ENCODE measurements at regions not wholly inside any gene's neighbourhood (a gene's known extent, or its start where the extent isn't known, plus 50 kb on each side); places are given as distances from the start of the nearest gene placed in this dataset.
"Not testable (repeated sequence)": the region's sequence is repeated elsewhere in the genome, so short reads cannot be mapped to it uniquely, and the experiment has no call there.

GRCh38 chr2:239803102-239803765 is 221.9 kb downstream of the NDUFA10 start:
- no peak for TF ChIP-seq CTCF (IDR thresholded peaks at IDR 0.05)
- DNase-seq (ENCODE audit: low spot score), result no peak

GRCh38 chr2:239802185-239802649 is 222.9 kb downstream of the NDUFA10 start:
- TF ChIP-seq CTCF (IDR thresholded peaks at IDR 0.05), result no peak
- no peak for DNase-seq (ENCODE audit: low spot score)
- no peak for ATAC-seq (ENCODE audit: low FRiP score)

More at GRCh38 chr2:239803102-239803765, 221.9 kb downstream of the NDUFA10 start:
- no peak for ATAC-seq (ENCODE audit: low FRiP score)

GRCh38 chr2:239801404-239802184 is 223.5 kb downstream of the NDUFA10 start:
- no peak for TF ChIP-seq CTCF (IDR thresholded peaks at IDR 0.05)
- DNase-seq (ENCODE audit: low spot score), result no peak
- no peak for ATAC-seq (ENCODE audit: low FRiP score)

- ATAC-seq (ENCODE audit: low FRiP score) (no peak), DNase-seq (ENCODE audit: low spot score) (no peak)
- no peak for TF ChIP-seq CTCF (IDR thresholded peaks at IDR 0.05)
Observed at GRCh38 chr2:239800785-239801386, 224.3 kb downstream of the NDUFA10 start.

- ATAC-seq (ENCODE audit: low FRiP score), result no peak
- DNase-seq (ENCODE audit: low spot score), result no peak
- no peak for TF ChIP-seq CTCF (IDR thresholded peaks at IDR 0.05)
Observed at GRCh38 chr2:239797316-239797715, 227.8 kb downstream of the NDUFA10 start.

- not testable (repeated sequence) for ATAC-seq (ENCODE audit: low FRiP score); DNase-seq (ENCODE audit: low spot score)
Observed at GRCh38 chr2:239795761-239796160, 229.4 kb downstream of the NDUFA10 start.

GRCh38 chr2:239793836-239794235 is 231.3 kb downstream of the NDUFA10 start:
- DNase-seq (ENCODE audit: low spot score), result no peak
- ATAC-seq (ENCODE audit: low FRiP score), result no peak

More at GRCh38 chr2:239793836-239794235, 231.3 kb downstream of the NDUFA10 start:
- no peak for TF ChIP-seq CTCF (IDR thresholded peaks at IDR 0.05)

Data from omental fat pad (tissue), 3 donors.